GM21529 (cell line): ENCODE measurements at regions not wholly inside any gene's neighbourhood (a gene's known extent, or its start where the extent isn't known, plus 50 kb on each side); places are given as distances from the start of the nearest gene placed in this dataset.
"Not testable (repeated sequence)": the region's sequence is repeated elsewhere in the genome, so short reads cannot be mapped to it uniquely, and the experiment has no call there.

Experiments used
- ATAC-seq: cut with Tn5 transposase; IDR thresholded peaks from one replicate; pipeline ENCODE4 v1.9.1; 2021; ENCODE audit not compliant: unreplicated experiment

DNA sequence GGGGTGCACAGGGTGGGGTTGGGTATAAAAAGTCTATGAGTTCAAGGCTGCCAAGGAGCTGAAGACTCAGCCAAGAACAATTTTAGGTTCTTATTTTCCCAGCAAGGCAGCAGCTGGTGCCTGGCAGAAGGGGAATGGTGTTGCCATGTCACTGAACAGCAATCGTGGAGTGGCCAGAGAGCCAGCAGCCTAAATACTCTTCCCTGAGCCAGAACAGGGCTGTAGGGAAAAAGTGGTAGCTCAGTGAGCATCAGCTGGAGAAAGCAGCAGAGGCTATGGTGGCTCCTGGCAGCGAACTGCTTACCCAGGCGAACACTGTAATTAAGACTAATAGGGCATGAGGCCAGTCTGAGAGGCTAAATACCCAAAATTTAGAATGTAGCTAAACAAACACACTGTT lies 334.9 kb downstream of the RMST start:
- ATAC-seq = no peak

DNA sequence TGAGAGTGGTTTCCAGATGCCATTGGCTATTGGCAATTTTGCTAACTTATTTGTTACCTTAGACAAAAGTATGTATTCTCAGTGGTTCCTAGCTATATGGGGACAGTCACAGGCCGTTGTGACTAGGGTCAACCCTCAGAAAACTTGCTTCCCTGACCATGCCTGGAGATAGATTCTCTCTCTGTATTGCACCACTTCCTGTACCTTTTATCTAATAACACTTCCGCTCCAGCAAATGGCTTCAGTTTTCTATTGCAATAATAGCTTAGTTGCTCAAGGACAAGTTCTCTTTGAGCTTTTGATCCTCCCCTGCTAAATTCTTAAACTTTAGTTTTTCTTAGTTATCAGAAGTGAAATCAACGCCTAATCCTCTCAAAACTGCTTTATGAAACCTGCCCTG lies 338.0 kb downstream of the RMST start:
- ATAC-seq = no peak

DNA sequence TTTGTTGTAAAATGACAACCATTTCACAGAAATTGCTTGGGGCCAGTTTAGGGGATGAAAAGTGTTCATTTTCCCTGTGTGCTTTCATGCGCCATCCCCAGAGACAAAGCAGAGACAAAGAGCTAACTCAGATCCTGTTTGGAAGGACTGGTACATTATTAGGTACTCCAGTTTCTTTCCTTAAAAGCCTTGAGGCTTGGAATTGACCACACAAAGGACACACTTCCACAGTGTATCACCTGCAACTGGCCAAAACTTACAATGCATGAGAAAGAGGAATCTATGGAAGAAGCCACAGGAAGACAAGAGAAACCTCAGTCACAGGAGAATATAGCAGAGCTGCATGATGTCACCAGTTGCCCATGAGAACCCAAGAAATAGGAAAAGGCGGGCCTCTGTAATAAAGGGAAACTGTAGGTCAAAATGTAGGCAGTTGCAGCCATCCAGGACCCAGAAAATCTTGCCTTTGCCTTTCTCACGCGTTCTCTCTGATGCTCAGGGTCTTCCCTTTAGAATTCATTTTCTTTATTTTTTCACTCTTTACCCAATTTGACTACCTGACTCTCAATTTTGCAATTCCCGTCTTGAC lies 339.0 kb downstream of the RMST start:
- ATAC-seq = no peak

- no peak for ATAC-seq
Observed at GRCh38 chr12:97805146-97805545, 342.5 kb downstream of the RMST start.

DNA sequence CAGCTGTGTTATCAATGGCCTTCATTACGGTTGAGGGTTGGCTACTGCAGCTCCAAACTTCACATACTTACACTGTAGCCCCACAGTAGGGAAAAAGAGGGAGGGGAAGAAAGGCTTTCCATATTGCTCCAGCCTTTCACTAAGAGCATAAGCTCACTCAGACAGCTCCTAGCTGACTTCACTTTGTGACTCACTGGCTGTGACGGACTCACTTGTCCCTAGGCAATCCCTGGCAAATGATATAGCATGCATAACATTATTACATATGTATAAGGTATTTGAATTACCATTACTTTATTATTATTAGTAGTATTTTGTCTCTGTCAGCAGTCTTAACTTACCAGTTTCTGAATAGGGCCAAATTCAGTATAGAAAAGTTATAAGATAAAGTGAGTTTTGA lies 350.7 kb downstream of the RMST start:
- ATAC-seq = no peak

- no peak for ATAC-seq
Observed at GRCh38 chr12:97821806-97822205, 359.2 kb downstream of the RMST start.

DNA sequence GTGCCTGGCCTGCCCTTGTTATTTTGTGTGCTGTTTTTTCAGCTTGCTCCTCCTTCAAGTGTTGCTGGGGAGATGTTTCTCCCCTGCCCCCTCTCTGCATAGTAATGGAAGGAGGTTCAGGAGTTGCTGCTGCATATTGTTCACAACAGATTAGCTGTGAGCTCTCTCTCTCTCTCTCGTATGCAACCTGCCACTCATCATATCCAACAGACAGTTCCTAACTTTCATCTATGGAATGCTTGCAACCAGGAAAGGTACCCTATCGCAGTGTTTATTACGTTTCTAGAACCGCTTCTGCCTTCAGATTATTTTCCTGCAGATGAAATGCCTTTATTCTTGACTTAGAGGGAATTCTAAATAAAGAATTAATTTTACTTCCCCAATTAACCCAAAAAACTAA lies 372.9 kb downstream of the RMST start:
- no peak for ATAC-seq

GRCh38 chr12:97837401-97837800 lies 374.8 kb downstream of the RMST start:
- no peak for ATAC-seq

- no peak for ATAC-seq
Observed at GRCh38 chr12:97848051-97848450, 385.4 kb downstream of the RMST start.

DNA sequence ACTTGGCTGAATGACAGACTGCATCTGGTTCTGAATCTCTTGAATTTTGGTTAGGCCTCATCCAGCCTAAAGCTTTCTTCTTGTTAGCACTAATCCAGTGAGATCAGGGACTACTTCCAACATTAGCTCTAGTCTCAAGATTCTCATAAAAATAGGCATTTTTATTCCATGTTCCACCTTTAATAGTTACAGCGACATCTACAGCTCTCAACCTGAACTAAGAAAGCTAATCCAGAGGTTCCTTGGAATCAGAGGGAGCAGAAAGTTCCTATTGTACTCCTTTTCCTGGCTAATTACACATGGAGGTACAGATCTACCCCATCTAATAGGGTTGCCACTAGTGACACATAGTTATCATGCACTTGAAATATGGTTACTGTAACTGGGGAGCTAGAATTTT lies 391.9 kb downstream of the RMST start:
- ATAC-seq = no peak

GRCh38 chr12:97862072-97862471 lies 399.5 kb downstream of the RMST start:
- ATAC-seq = no peak

- no peak for ATAC-seq
Observed at GRCh38 chr12:97875064-97875463, 412.5 kb downstream of the RMST start.

DNA sequence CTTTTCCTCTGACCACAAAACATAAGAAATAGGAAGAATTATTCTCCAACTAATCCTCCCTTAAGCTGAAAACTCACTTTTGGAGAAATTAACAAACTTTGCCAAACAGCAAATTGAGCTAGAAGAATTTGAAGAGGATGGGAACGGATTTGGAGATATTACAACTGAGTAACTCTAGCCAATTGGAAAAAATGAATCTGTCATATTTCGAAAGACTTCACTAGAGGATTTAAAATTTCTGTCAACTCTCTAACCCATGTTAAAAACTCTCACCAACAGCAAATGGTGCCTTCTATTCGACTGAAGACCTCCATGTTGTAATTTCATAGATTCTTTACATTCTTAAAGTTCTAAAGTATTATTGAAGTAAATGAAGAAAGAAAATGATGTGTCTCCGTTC lies 414.2 kb downstream of the RMST start:
- ATAC-seq = no peak

DNA sequence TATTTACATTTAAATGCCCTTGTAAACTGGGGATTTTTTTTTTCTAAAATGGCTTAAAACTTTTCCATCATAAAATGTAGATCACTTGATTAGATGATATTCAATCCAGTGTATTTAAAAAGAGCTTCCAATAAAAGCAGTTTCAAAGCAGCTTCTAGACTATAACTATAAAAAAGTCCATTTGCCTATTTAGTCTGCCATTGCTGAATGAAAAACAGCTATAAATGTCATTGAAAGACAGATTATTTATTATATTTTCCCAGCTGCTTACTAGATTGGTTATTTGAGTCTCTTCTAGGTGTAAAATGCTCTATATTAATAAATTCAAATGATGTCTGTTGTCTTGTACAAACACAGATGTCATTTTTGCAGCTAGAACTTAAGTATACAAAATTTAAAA lies 414.8 kb downstream of the RMST start:
- ATAC-seq = no peak

DNA sequence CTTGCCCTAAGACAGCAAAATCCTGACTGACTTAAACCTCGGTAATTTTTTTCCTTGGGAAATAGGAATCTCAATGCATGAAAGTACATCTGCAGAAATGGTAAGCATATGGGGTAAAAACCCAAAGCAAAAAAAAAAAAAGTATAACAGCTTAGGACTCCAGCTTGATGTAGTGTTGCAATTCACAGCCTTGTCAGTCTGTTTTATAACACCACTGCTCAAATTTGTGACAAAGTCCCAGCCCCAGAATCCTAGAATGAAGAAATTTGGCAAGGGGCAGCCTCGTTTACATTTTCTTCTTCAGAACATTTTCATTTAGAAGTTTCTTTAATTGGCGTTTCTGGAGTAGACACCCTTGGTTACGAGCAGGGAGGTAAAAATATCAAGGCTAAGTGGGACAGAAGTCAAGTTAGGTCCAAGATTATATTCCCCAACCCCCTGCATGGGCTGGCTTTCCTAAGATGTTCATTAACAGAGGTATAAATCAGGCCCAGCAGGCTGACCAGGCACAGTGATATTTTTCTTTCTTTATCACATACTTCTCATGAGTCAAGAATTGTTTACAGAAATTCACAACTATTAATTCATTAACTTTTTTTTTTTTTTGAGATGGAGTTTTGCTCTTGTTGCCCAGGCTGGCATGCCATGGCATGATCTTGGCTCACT lies 424.0 kb downstream of the RMST start:
- ATAC-seq = no peak

DNA sequence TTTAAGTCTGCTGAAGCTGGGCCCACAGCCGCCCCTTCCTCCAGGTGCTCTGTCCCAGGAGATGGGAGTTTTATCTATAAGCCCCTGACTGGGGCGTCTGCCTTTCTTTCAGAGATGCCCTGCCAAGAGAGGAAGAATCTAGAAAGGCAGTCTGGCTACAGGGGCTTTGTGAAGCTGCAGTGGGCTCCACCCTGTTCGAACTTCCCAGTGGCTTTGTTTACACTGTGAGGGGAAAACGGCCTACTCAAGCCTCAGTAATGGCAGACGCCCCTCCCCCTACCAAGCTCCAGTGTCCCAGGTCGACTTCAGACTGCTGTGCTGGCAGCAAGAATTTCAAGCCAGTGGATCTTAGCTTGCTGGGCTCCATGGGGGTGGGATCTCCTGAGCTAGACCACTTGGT lies 435.3 kb downstream of the RMST start:
- not testable (repeated sequence) for ATAC-seq

GRCh38 chr12:97899529-97899928 lies 436.9 kb downstream of the RMST start:
- no peak for ATAC-seq

GRCh38 chr12:97899956-97900355 lies 437.4 kb downstream of the RMST start:
- no peak for ATAC-seq

- ATAC-seq = no peak
Observed at GRCh38 chr12:97903356-97903755, 440.8 kb downstream of the RMST start.

DNA sequence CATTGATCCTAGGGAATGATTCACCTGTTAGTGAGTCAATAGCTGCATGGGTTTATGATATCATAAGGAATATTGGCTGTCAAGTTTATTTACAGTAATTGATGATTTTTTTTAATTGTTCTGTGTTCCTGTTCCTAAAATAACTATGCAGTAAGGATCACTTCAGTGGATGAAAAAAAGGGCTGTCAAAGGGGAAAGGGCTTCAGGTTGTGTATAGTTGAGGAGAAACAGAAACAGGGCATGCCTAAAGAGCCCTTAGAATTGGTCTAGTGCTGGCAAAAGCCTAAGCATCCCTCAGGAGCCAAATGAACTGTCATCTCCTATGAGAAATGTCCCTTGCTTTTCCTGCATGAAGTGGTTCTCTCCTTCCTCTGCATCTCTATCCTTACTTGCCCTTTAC lies 444.9 kb downstream of the RMST start:
- no peak for ATAC-seq

DNA sequence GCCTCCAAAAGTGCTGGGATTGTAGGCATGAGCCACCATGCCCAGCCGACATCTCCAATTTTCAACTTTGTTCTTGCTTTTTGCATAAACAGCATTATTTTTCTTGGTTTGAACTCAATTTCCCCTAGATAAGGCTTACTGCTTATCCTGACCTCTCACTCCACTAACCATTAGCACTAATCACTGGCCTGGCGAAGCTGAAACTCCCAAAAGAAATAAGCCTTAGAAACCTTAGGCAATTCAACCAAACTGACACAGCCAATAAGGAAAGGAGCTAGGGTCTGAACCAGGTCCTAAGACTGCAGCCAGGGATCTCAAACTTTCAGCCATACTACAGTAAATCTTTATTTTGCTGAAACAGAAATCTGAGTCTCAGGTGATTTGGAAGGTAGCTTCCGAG lies 448.0 kb downstream of the RMST start:
- ATAC-seq = no peak

- ATAC-seq = no peak
Observed at GRCh38 chr12:97912943-97913342, 450.3 kb downstream of the RMST start.
